ENCODE measurements at regions not wholly inside any gene's neighbourhood (a gene's known extent, or its start where the extent isn't known, plus 50 kb on each side); places are given as distances from the start of the nearest gene placed in this dataset.
A peak's percentile ranks its signal among the peaks of the same experiment; 100 is the strongest.

DNA sequence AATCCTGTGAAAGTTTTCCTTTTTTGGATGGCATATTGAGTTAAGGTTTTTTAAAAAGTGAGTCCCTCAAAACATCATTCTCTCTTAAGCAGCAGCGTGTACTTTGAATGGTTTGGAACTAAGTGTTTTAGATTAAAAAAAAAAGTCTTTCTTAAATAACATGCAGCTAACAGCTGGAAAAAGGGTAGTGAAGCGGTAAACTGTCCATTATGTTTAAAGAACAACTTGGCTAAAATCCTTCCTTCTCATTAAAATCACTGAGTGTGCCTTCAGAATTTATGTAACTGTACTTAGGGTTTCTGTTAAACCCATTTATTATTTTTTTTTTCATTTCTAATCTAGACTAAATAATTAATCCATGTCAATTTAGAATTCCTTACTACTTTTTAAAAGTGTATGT, 254.2 kb upstream of the ADAMTS5 start:
- DNase-seq (ENCODE audit: low read depth, low spot score) (no peak), FAIRE-seq (no peak)
- H3K9ac ChIP-seq (ENCODE audit: control insufficient read depth, extremely low read depth, insufficient read depth, low read length), result no peak overlapping the region
- H3K79me2 ChIP-seq (ENCODE audit: control insufficient read depth, insufficient read depth, low read length), result no peaks in the 10 kb centered on the region
- H2AFZ ChIP-seq (ENCODE audit: control insufficient read depth, low read length), result no peak overlapping the region
- TF ChIP-seq EZH2 (IDR thresholded peaks at IDR 0.05; ENCODE audit: low read length), result no peak
- TF ChIP-seq, protein P1, sequence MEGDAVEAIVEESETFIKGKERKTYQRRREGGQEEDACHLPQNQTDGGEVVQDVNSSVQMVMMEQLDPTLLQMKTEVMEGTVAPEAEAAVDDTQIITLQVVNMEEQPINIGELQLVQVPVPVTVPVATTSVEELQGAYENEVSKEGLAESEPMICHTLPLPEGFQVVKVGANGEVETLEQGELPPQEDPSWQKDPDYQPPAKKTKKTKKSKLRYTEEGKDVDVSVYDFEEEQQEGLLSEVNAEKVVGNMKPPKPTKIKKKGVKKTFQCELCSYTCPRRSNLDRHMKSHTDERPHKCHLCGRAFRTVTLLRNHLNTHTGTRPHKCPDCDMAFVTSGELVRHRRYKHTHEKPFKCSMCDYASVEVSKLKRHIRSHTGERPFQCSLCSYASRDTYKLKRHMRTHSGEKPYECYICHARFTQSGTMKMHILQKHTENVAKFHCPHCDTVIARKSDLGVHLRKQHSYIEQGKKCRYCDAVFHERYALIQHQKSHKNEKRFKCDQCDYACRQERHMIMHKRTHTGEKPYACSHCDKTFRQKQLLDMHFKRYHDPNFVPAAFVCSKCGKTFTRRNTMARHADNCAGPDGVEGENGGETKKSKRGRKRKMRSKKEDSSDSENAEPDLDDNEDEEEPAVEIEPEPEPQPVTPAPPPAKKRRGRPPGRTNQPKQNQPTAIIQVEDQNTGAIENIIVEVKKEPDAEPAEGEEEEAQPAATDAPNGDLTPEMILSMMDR (optimal IDR thresholded peaks at IDR 0.05 in 1 of 3, IDR thresholded peaks at IDR 0.05 in 1 of 3, conservative IDR thresholded peaks at IDR 0.05 in 1 of 3; ENCODE audit: extremely low read depth in 1 of 3, insufficient read depth in 2 of 3, low read length in 3 of 3), result no peak
- H3K27ac ChIP-seq (ENCODE audit: control insufficient read depth, insufficient read depth, low read length), result no peak overlapping the region
- dilution Hi-C loops (cut with MboI; ENCODE audit: extremely low pct_ligation_motif_present, low sequenced_read_pairs), result no loop called here
- no peaks in the 10 kb centered on the region for H4K20me1 ChIP-seq (ENCODE audit: control insufficient read depth, extremely low read depth, insufficient read depth, low read length)
- H3K9me3 ChIP-seq (ENCODE audit: control insufficient read depth, low read depth, low read length), result no peaks in the 10 kb centered on the region
- H3K9me1 ChIP-seq (ENCODE audit: control insufficient read depth, extremely low read depth, insufficient read depth, low read length), result no peaks in the 10 kb centered on the region
- no peaks in the 10 kb centered on the region for H3K27me3 ChIP-seq (ENCODE audit: control insufficient read depth, extremely low read depth, insufficient read depth, low read length)
- no peaks in the 10 kb centered on the region for H3K36me3 ChIP-seq (ENCODE audit: control insufficient read depth in 2 of 2, extremely low read depth in 1 of 2, insufficient read depth in 2 of 2, low read length in 2 of 2)
- no peaks in the 10 kb centered on the region for H3K4me1 ChIP-seq (ENCODE audit: control insufficient read depth, extremely low read depth, insufficient read depth, low read length)
- no peak overlapping the region for H3K4me2 ChIP-seq (ENCODE audit: control insufficient read depth, extremely low read depth, insufficient read depth, low read depth, low read length)
- H3K4me3 ChIP-seq (ENCODE audit: control insufficient read depth in 2 of 3, extremely low read depth in 1 of 3, insufficient read depth in 2 of 3, low read depth in 1 of 3, low read length in 3 of 3), result no peak overlapping the region

DNA sequence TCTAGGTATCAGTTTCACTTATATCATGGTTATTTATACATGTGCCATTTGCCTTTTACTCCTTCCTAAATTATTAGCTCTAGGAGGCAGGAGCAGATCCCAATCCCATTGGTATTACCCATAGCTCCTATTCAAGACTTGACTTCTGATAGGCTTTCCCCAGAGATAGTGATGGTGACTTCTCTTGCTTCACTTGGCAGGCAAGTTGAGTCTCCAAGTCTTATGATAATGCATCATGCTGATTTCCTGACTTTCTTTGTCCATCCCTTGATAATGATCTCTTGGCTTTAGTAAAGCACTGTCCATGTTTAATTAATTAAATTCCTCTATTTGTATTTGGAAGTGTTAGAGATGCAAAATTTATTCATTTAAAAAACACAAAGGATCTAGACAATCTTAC, 253.5 kb upstream of the ADAMTS5 start:
- no peaks in the 10 kb centered on the region for H3K36me3 ChIP-seq (ENCODE audit: control insufficient read depth in 2 of 2, extremely low read depth in 1 of 2, insufficient read depth in 2 of 2, low read length in 2 of 2)
- H3K9ac ChIP-seq (ENCODE audit: control insufficient read depth, extremely low read depth, insufficient read depth, low read length), result no peak overlapping the region
- no peaks in the 10 kb centered on the region for H3K9me3 ChIP-seq (ENCODE audit: control insufficient read depth, low read depth, low read length)
- no peaks in the 10 kb centered on the region for H3K79me2 ChIP-seq (ENCODE audit: control insufficient read depth, insufficient read depth, low read length)
- no peaks in the 10 kb centered on the region for H3K9me1 ChIP-seq (ENCODE audit: control insufficient read depth, extremely low read depth, insufficient read depth, low read length)
- no peaks in the 10 kb centered on the region for H3K4me1 ChIP-seq (ENCODE audit: control insufficient read depth, extremely low read depth, insufficient read depth, low read length)
- no peak overlapping the region for H3K27ac ChIP-seq (ENCODE audit: control insufficient read depth, insufficient read depth, low read length)
- DNase-seq (ENCODE audit: low read depth, low spot score), result no peak
- TF ChIP-seq, protein P1 (optimal IDR thresholded peaks at IDR 0.05 in 1 of 3, IDR thresholded peaks at IDR 0.05 in 1 of 3, conservative IDR thresholded peaks at IDR 0.05 in 1 of 3; ENCODE audit: extremely low read depth in 1 of 3, insufficient read depth in 2 of 3, low read length in 3 of 3), result no peak
- TF ChIP-seq EZH2 (IDR thresholded peaks at IDR 0.05; ENCODE audit: low read length), result no peak
- dilution Hi-C loops (cut with MboI; ENCODE audit: extremely low pct_ligation_motif_present, low sequenced_read_pairs), result no loop called here
- H3K4me3 ChIP-seq (ENCODE audit: control insufficient read depth in 2 of 3, extremely low read depth in 1 of 3, insufficient read depth in 2 of 3, low read depth in 1 of 3, low read length in 3 of 3), result no peak overlapping the region
- H2AFZ ChIP-seq (ENCODE audit: control insufficient read depth, low read length), result no peak overlapping the region
- H3K4me2 ChIP-seq (ENCODE audit: control insufficient read depth, extremely low read depth, insufficient read depth, low read depth, low read length), result no peak overlapping the region
- no peaks in the 10 kb centered on the region for H3K27me3 ChIP-seq (ENCODE audit: control insufficient read depth, extremely low read depth, insufficient read depth, low read length)
- peak; percentile 56 for FAIRE-seq
- H4K20me1 ChIP-seq (ENCODE audit: control insufficient read depth, extremely low read depth, insufficient read depth, low read length), result no peaks in the 10 kb centered on the region
